Activated T-helper 17 cell treated with anti-CD3 and anti-CD28 coated beads, Interleukin-2, amount 50 U/mL, for 72 hours (primary cell): ENCODE measurements at regions not wholly inside any gene's neighbourhood (a gene's known extent, or its start where the extent isn't known, plus 50 kb on each side); places are given as distances from the start of the nearest gene placed in this dataset.
"Not testable (repeated sequence)": the region's sequence is repeated elsewhere in the genome, so short reads cannot be mapped to it uniquely, and the experiment has no call there.

Source experiments
- ATAC-seq: fragments of 150-1000 bp; cut with Tn5 transposase; replicated peaks from 2 replicates; pipeline ENCODE4 v1.10.0; 2021; ENCODE audit warnings: mild to moderate bottlenecking, moderate library complexity
- H3K27ac Mint-ChIP-seq: one replicate; pipeline ENCODE4 v1.8.0; 2022; ENCODE audit warnings: mixed read lengths
- H3K27me3 Mint-ChIP-seq: one replicate; pipeline ENCODE4 v1.8.0; 2022; ENCODE audit warnings: mixed read lengths
- H3K36me3 Mint-ChIP-seq: one replicate; pipeline ENCODE4 v1.8.0; 2022; ENCODE audit warnings: low read depth, mild to moderate bottlenecking, mixed read lengths
- H3K4me1 Mint-ChIP-seq: one replicate; pipeline ENCODE4 v1.8.0; 2022; ENCODE audit warnings: mixed read lengths
- H3K4me3 Mint-ChIP-seq: one replicate; pipeline ENCODE4 v1.8.0; 2022; ENCODE audit warnings: mild to moderate bottlenecking, mixed read lengths
- H3K9me3 Mint-ChIP-seq: one replicate; pipeline ENCODE4 v1.8.0; 2022; ENCODE audit warnings: mixed read lengths

- Mint-ChIP-seq H3K27ac (no peak overlapping the region), H3K4me1 (no peaks in the 10 kb centered on the region), H3K27me3 (no peaks in the 10 kb centered on the region), H3K9me3 (no peaks in the 10 kb centered on the region), H3K4me3 (no peak overlapping the region), H3K36me3 (no peaks in the 10 kb centered on the region)
- ATAC-seq: no peak
Observed at GRCh38 chr2:16398486-16399043, 267.1 kb downstream of the CYRIA start.

DNA sequence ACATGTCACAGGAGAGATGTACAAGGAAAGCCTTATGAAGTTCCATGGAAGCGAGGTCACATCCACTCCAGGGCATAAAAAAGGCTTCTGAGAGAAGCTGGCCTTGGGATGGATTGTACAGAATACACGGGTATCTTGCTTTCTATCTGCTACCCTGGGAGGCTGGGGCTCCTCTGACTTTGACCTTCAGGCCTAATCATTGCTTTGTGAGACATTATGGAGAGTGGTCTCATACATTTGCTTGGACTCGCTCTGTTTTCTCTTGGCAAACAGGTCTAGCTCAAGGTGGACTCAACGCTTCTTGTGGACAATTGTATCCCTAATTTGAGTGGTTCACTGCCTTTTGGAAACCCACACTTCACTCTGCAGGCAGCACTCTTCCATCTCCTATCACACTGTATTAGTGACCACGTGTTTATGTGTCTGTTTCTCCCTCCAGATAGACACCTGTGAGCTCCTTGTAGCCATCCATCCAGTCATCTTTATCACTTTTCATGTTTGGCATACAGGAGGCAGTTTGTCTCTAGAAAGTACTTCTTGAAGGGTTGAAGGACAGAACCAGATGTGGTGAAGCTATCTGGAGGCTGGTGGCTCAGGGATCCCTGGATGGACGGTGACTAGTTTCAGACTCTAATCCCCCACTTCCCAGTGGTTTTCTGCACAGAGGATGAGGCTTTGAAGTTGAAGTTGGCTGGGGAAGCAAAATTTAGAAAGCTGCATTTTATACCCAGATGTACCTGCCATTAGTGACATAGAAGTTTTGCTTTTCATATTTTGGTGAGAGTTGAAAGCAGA lies 267.8 kb downstream of the CYRIA start:
- Mint-ChIP-seq H3K36me3 (no peaks in the 10 kb centered on the region), H3K4me1 (no peaks in the 10 kb centered on the region), H3K4me3 (no peak overlapping the region), H3K27me3 (no peaks in the 10 kb centered on the region), H3K9me3 (no peaks in the 10 kb centered on the region), H3K27ac (no peak overlapping the region)
- ATAC-seq: no peak

DNA sequence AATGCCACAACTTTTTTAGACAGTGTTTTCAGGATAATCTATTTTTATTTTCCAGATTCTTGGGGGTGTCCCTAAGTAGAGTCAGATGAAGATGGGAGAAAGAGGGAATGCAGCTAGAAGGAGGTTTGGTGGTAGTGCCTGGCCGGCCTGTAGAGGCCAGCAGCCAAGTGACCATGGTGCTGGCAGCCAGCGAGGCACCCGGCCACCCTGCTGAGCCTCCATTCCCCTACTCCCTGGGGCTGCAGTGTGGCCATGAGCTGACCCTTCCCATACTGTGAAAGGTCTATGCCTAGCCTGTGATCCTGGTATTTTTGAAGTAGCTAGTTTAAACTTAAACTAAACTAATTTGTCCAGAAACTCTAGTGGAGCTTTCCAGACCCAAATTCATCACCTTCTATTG lies 268.6 kb downstream of the CYRIA start:
- Mint-ChIP-seq H3K4me1 (no peaks in the 10 kb centered on the region), H3K9me3 (no peaks in the 10 kb centered on the region), H3K27me3 (peaks cover under 1% of the 10 kb centered on the region), H3K4me3 (no peak overlapping the region), H3K36me3 (no peaks in the 10 kb centered on the region), H3K27ac (no peak overlapping the region)
- no peak for ATAC-seq

- no peak for ATAC-seq
- peaks cover 3% of the 10 kb centered on the region for H3K27me3 Mint-ChIP-seq
- H3K4me1 Mint-ChIP-seq: no peaks in the 10 kb centered on the region
- no peak overlapping the region for H3K27ac Mint-ChIP-seq
- H3K36me3 Mint-ChIP-seq: no peaks in the 10 kb centered on the region
- H3K4me3 Mint-ChIP-seq: no peak overlapping the region
- peaks cover 3% of the 10 kb centered on the region for H3K9me3 Mint-ChIP-seq
Observed at GRCh38 chr2:16396171-16396570, 269.5 kb downstream of the CYRIA start.

GRCh38 chr2:16395601-16396000 lies 270.0 kb downstream of the CYRIA start:
- no peak overlapping the region for H3K27ac Mint-ChIP-seq
- H3K9me3 Mint-ChIP-seq: peaks cover 3% of the 10 kb centered on the region
- no peaks in the 10 kb centered on the region for H3K4me1 Mint-ChIP-seq
- ATAC-seq: no peak
- H3K36me3 Mint-ChIP-seq: no peaks in the 10 kb centered on the region
- no peak overlapping the region for H3K4me3 Mint-ChIP-seq
- H3K27me3 Mint-ChIP-seq: peaks cover 3% of the 10 kb centered on the region

DNA sequence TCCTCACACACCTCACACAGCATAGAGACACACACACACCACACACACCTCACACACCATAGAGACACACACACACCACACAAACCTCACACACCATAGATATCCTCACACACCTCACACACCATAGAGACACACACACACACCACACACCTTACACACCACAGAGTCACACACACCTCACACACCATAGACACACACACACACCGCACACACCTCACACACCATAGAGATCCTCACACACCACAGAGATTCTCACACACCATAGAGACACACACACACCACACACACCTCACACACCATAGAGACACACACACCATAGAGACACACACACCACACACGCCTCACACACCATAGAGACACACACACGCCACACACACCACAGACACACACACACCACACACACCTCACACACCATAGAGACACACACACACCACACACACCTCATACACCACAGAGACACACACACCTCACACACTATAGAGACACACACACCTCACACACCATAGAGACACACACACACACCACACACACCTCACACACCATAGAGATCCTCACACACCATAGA lies 270.6 kb downstream of the CYRIA start:
- H3K4me3 Mint-ChIP-seq: no peak overlapping the region
- ATAC-seq: no peak
- peaks cover 3% of the 10 kb centered on the region for H3K9me3 Mint-ChIP-seq
- H3K36me3 Mint-ChIP-seq: no peaks in the 10 kb centered on the region
- peaks cover 3% of the 10 kb centered on the region for H3K27me3 Mint-ChIP-seq
- H3K4me1 Mint-ChIP-seq: no peaks in the 10 kb centered on the region
- no peak overlapping the region for H3K27ac Mint-ChIP-seq

GRCh38 chr2:16394072-16394985 lies 271.3 kb downstream of the CYRIA start:
- Mint-ChIP-seq H3K36me3 (no peaks in the 10 kb centered on the region), H3K27ac (no peak overlapping the region), H3K4me1 (no peaks in the 10 kb centered on the region), H3K27me3 (peaks cover 3% of the 10 kb centered on the region), H3K4me3 (no peak overlapping the region), H3K9me3 (peaks cover 3% of the 10 kb centered on the region)
- no peak for ATAC-seq

DNA sequence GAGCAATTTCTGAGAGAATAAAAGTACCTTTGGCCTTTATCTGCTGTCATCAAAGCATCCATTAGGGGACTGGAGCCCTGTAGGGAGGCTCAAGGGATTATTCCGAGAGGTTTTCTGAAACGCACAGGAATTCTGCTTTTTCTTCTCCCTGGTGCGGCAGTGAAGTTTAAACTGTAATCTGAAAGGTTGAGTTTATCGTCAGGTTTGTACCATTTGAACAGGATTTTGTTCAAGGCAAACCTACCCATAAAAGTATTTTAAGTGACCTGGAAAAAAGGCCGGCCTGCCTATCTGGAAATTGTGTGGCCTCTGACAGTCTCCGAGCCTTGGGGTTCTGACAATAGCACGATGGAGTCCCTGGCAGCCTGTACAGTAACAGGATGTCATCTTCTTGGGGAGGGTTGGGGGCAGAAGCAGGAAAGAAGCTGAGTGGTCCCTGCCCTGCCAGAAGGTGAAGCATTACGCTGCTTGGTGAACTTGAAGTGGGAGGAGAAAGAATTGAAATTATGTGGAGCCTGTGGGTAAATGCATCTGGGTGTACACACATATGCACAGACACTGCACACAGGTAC lies 272.0 kb downstream of the CYRIA start:
- Mint-ChIP-seq H3K27ac (no peak overlapping the region), H3K9me3 (peaks cover 3% of the 10 kb centered on the region), H3K4me1 (no peaks in the 10 kb centered on the region), H3K27me3 (peaks cover 3% of the 10 kb centered on the region), H3K36me3 (no peaks in the 10 kb centered on the region), H3K4me3 (no peak overlapping the region)
- no peak for ATAC-seq

DNA sequence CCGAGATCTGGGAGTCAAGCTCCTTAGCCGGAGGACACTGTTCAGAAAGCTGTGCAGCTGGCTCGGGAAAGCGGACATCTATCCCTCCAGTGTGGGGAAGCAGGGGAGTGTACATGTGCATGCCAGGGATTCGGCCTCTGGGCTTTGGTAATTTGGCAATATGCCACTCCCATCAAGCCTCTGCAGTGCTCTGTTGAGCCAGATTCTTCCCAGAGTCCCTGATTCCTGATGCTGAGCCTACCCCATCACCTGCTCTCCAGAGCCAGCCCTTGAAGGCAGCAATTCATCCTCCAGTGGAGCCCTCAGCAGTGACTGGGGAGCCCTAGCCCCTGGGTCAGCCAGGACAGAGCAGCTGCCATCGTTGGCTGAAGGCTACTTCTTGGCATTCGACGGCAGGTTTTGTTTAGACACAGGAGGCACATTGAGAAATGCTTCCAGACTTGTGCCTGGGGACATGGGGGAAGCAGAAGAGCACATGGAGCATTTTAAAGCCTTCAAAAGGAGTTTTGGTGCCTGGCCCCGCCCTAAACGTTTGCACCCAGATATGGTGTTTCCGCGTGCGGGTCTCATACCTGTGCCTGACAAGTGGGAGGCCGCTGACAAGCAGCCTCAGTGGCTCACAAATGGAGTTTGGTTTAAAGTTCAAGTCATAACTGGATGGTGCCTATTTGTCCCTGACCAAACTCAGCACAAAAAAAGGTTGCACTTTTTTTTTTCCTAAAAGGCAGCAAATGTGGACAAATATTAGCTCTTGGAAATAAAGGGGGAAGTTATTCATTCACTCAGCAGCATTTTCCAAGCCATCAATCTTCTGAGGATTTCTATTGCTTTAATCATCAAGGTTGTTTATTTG lies 272.8 kb downstream of the CYRIA start:
- no peak for ATAC-seq
- Mint-ChIP-seq H3K36me3 (no peaks in the 10 kb centered on the region), H3K27me3 (peaks cover 3% of the 10 kb centered on the region), H3K4me3 (no peak overlapping the region), H3K4me1 (no peaks in the 10 kb centered on the region), H3K27ac (no peak overlapping the region), H3K9me3 (peaks cover 3% of the 10 kb centered on the region)

DNA sequence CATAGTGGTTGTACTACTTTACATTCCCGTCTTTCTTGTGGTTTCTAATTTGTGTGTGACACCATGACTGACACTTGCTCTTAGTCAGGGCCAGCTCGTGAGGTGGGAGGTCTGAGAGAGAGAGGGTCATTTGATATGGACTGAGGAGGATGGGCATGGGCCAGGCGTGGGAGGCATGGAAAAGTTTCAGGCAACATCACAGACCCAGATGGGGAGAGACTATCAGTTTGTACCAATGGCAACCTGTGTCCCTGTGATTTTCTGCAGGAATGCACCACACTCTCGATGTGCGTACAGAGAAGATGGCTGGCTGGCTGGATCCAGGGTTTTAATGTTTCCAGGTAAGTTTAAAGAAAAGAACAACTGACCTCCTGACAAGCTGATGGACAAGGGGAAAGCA lies 273.6 kb downstream of the CYRIA start:
- Mint-ChIP-seq H3K4me3 (no peak overlapping the region), H3K27me3 (peaks cover 3% of the 10 kb centered on the region), H3K36me3 (no peaks in the 10 kb centered on the region), H3K9me3 (peaks cover 3% of the 10 kb centered on the region), H3K27ac (no peak overlapping the region), H3K4me1 (no peaks in the 10 kb centered on the region)
- ATAC-seq: no peak

- H3K27me3 Mint-ChIP-seq: peaks cover 3% of the 10 kb centered on the region
- H3K36me3 Mint-ChIP-seq: no peaks in the 10 kb centered on the region
- H3K27ac Mint-ChIP-seq: no peak overlapping the region
- peaks cover 3% of the 10 kb centered on the region for H3K9me3 Mint-ChIP-seq
- H3K4me1 Mint-ChIP-seq: no peaks in the 10 kb centered on the region
- no peak overlapping the region for H3K4me3 Mint-ChIP-seq
- no peak for ATAC-seq
Observed at GRCh38 chr2:16390561-16390960, 275.1 kb downstream of the CYRIA start.

- H3K4me1 Mint-ChIP-seq: no peaks in the 10 kb centered on the region
- no peak for ATAC-seq
Observed at GRCh38 chr2:16389611-16390010, 276.0 kb downstream of the CYRIA start.

GRCh38 chr2:16388199-16388830 lies 277.3 kb downstream of the CYRIA start:
- not testable (repeated sequence) for H3K4me1 Mint-ChIP-seq, H3K27me3 Mint-ChIP-seq, H3K36me3 Mint-ChIP-seq, H3K9me3 Mint-ChIP-seq, ATAC-seq, H3K4me3 Mint-ChIP-seq, H3K27ac Mint-ChIP-seq

More at GRCh38 chr2:16389611-16390010, 276.0 kb downstream of the CYRIA start:
- Mint-ChIP-seq H3K36me3 (no peaks in the 10 kb centered on the region), H3K4me3 (no peak overlapping the region), H3K27me3 (peaks cover 3% of the 10 kb centered on the region), H3K9me3 (peaks cover 3% of the 10 kb centered on the region), H3K27ac (no peak overlapping the region)
